ENCODE measurements at regions not wholly inside any gene's neighbourhood (a gene's known extent, or its start where the extent isn't known, plus 50 kb on each side); places are given as distances from the start of the nearest gene placed in this dataset.

DNA sequence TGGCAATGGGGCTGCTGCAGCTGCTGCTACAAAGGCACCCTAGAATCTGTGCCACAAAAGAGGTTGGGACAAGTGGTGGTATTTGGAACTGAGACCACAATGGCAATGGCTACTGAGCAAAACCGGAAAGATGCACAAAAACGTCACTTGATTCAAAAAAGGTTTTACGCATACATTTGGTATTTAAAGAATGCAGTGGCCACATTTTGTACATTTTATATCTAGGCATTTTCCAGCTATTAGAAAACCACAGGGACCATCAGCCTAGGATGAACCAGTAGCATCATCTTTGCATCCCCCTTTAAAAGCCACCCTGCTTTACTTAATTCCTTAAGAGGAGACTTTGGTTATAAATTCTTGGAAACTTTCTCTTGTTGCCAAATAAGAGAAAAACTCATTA is 104.8 kb upstream of the CXCL13 start:
- TF ChIP-seq EP300 (conservative IDR thresholded peaks at IDR 0.05; ENCODE audit: poor library complexity, severe bottlenecking) (no peak), EZH2 (IDR thresholded peaks at IDR 0.05; ENCODE audit: borderline replicate concordance, insufficient read depth, low read length, poor library complexity, severe bottlenecking) (no peak), MXI1 (conservative IDR thresholded peaks at IDR 0.05; ENCODE audit: poor library complexity, severe bottlenecking) (no peak), TAF1 (IDR thresholded peaks at IDR 0.05; ENCODE audit: low read depth) (no peak), SMC3 (conservative IDR thresholded peaks at IDR 0.05; ENCODE audit: poor library complexity) (no peak)
- TF ChIP-seq, protein P1, sequence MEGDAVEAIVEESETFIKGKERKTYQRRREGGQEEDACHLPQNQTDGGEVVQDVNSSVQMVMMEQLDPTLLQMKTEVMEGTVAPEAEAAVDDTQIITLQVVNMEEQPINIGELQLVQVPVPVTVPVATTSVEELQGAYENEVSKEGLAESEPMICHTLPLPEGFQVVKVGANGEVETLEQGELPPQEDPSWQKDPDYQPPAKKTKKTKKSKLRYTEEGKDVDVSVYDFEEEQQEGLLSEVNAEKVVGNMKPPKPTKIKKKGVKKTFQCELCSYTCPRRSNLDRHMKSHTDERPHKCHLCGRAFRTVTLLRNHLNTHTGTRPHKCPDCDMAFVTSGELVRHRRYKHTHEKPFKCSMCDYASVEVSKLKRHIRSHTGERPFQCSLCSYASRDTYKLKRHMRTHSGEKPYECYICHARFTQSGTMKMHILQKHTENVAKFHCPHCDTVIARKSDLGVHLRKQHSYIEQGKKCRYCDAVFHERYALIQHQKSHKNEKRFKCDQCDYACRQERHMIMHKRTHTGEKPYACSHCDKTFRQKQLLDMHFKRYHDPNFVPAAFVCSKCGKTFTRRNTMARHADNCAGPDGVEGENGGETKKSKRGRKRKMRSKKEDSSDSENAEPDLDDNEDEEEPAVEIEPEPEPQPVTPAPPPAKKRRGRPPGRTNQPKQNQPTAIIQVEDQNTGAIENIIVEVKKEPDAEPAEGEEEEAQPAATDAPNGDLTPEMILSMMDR (IDR thresholded peaks at IDR 0.05; ENCODE audit: poor library complexity, severe bottlenecking): no peak

Data from neural cell (in vitro differentiated cells).